AG09309 (cell line): ENCODE measurements at regions not wholly inside any gene's neighbourhood (a gene's known extent, or its start where the extent isn't known, plus 50 kb on each side); places are given as distances from the start of the nearest gene placed in this dataset.

ENCODE experiments used
- DNase-seq: peaks from one replicate; pipeline ENCODE4 v3.0.0-alpha.2; 2010; ENCODE audit warnings: low read depth
- H3K4me3 ChIP-seq: 2 replicates; pipeline ENCODE4 v1.5.1; 2011; ENCODE audit warnings: mild to moderate bottlenecking, low read depth, low read length, moderate library complexity; ENCODE audit not compliant: control insufficient read depth
- TF ChIP-seq, protein P1 (sequence below): IDR thresholded peaks from 2 replicates; pipeline ENCODE4 v1.5.1; 2011; ENCODE audit warnings: mild to moderate bottlenecking, low read depth, low read length, inconsistent platforms; ENCODE audit not compliant: insufficient read depth, control insufficient read depth; ENCODE audit errors: missing control alignments

DNA sequence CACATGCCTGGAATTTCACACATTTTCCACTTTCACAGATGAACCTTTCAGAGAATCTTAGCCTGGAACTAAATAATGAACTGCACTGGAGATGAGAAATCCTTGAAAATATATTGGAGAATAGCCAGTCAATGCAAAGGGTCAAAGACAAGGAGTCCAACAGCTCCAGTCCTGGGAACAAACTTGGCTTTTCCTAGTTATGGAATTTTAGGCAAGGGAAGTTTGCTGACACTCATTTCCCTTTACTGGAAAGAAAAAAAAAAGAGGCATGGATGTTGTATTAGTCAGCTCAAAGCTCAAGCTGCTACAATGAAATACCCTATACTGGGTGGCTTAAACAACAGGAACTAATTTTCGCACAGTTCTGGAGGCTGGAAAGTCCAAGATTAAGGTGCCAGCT lies 690.8 kb upstream of the ARPP21 start:
- TF ChIP-seq, protein P1, sequence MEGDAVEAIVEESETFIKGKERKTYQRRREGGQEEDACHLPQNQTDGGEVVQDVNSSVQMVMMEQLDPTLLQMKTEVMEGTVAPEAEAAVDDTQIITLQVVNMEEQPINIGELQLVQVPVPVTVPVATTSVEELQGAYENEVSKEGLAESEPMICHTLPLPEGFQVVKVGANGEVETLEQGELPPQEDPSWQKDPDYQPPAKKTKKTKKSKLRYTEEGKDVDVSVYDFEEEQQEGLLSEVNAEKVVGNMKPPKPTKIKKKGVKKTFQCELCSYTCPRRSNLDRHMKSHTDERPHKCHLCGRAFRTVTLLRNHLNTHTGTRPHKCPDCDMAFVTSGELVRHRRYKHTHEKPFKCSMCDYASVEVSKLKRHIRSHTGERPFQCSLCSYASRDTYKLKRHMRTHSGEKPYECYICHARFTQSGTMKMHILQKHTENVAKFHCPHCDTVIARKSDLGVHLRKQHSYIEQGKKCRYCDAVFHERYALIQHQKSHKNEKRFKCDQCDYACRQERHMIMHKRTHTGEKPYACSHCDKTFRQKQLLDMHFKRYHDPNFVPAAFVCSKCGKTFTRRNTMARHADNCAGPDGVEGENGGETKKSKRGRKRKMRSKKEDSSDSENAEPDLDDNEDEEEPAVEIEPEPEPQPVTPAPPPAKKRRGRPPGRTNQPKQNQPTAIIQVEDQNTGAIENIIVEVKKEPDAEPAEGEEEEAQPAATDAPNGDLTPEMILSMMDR: no peak
- no peak for DNase-seq
- H3K4me3 ChIP-seq: no peak overlapping the region

DNA sequence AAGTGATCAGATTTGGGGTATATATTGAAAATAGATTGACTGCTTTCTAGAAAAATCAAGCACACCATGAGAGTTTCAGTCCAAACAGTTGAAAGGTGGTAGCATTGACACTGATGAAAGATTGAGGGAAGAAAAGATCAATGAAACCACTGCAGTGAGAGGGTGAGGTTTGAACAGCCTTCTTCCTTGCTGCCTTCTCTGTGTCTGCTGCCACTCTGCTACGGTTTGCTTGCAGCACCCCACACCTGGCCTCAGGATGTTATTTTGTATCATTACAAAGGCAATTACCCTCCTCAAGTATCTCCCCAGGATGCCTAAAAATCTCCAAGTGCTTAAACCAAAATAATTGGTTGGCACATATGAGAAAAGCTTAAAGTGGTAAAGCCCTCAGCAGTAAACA lies 683.6 kb upstream of the ARPP21 start:
- no peak for DNase-seq
- H3K4me3 ChIP-seq: no peak overlapping the region
- TF ChIP-seq, protein P1: no peak

DNA sequence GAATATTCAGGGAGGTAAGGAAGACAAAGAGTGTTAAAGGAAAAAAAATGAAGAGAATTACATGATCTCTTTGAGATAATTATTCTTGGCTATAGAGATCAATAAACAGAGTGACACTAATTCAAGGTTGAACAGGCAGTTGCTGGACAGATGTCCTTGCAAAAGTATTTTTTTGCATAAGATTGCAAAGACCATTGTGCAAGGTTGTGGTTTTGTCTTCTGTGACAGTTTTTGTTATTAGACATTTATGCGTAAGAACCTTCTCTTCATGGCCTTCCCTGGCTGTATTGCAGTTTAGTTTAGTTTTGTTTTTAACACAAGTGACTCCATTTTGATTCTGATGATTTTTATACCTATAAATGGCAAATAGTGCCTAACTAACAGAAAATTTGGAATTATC lies 682.8 kb upstream of the ARPP21 start:
- no peak for DNase-seq
- H3K4me3 ChIP-seq: no peak overlapping the region
- TF ChIP-seq, protein P1: no peak

DNA sequence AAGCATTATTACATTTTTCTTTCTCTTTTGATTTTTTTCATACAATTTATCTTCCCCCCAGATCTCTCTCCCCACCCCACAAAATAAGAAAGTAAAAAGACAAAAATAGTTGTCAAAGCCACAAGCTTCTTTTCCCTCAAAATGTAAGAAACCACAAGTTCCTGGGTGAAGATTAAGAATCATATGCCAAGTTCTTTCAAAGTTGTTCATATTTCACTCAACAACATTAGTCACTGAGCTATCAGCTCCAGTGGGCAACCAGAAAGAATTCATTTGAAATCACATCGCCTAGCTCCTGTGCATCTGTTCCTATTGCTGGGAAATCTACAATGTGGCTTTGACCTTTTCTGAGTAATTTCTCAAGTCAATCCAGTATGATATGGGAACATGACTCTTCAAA lies 681.6 kb upstream of the ARPP21 start:
- no peak overlapping the region for H3K4me3 ChIP-seq
- TF ChIP-seq, protein P1: no peak
- no peak for DNase-seq

DNA sequence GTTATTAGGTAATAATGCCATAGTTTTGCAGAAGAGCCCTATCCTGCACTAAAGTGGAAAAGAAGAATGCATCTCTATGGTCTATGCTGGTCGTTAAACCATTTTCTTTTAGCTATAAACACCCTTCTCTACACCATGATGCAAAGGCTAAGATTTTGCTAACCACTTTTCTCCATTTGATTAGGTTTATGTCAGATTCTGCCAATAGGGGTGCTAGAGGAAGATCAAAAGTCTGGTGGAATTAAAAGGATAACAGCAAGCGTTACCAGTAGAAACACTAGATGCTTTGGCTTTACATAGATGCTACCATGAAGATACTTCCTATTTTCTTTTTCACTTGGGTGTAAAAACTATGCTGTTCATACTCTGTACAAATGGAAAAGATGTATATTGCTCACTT lies 669.8 kb upstream of the ARPP21 start:
- TF ChIP-seq, protein P1: no peak
- DNase-seq: no peak
- no peak overlapping the region for H3K4me3 ChIP-seq

DNA sequence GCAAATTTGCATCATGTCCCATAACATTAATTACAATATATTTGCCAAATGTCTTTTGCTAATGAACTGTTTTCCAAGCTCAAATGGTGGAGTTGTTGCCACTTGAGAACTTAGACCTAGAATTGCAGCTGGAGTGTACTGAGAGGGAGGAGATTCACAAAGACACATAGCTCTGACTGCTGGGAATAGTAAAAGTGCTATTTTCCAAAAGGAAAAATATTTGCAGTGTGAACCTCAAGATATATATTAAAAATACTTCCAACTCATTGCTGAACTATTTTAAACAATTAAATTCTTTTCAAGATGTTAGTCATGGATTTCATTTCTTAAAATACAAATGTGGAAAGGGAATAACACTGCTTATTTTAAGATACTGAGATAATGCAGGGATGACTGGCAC lies 666.8 kb upstream of the ARPP21 start:
- TF ChIP-seq, protein P1: no peak
- H3K4me3 ChIP-seq: no peak overlapping the region
- no peak for DNase-seq

DNA sequence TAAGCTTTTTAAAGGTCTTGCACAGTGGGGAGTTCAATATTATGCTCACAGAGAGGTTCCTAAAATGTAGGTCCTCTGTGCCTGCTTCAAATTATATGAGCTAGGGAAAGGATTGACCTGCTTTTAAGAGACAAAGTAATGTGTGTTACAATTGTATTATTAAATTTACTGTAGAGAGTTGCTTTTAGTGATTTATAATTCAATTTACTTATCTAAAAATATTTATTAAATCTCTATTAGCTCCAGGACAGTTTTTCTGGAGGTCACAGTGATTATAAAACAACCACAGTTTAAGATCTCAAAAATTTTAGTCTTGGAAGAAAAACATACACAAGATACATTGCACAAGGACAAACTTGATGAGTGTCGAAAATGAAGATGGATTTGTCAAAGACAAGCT lies 665.7 kb upstream of the ARPP21 start:
- H3K4me3 ChIP-seq: no peak overlapping the region
- DNase-seq: no peak
- TF ChIP-seq, protein P1: no peak
